Activated naive CD8-positive, alpha-beta T cell treated with anti-CD3 and anti-CD28 coated beads, Interleukin-2, amount 10 ng/mL, durations not matched to agents 7 days and 5 days (primary cell): ENCODE measurements at regions not wholly inside any gene's neighbourhood (a gene's known extent, or its start where the extent isn't known, plus 50 kb on each side); places are given as distances from the start of the nearest gene placed in this dataset.

Source experiments
- ATAC-seq: fragments of 150-1000 bp; cut with Tn5 transposase; one replicate; pipeline ENCODE4 v1.10.0; 2021; ENCODE audit warnings: low read depth, moderate library complexity
- POLR2A ChIA-PET: fragments of 350-600 bp; sonication (Branson Sonifier 250); formaldehyde crosslinking; loops from one replicate; lab custom pipeline; 2021; ENCODE audit warnings: antibody characterized with exemption; lab: Charles Lee
- DNase-seq: peaks from one replicate; pipeline ENCODE4 v3.0.0; 2021
- H3K27ac Mint-ChIP-seq: one replicate; pipeline ENCODE4 v1.8.0; 2022; ENCODE audit warnings: mild to moderate bottlenecking, mixed read lengths
- H3K27me3 Mint-ChIP-seq: one replicate; pipeline ENCODE4 v1.8.0; 2022; ENCODE audit warnings: mild to moderate bottlenecking, moderate library complexity, mixed read lengths
- H3K36me3 Mint-ChIP-seq: one replicate; pipeline ENCODE4 v1.8.0; 2021; ENCODE audit warnings: mild to moderate bottlenecking, mixed read lengths
- H3K4me1 Mint-ChIP-seq: one replicate; pipeline ENCODE4 v1.8.0; 2021; ENCODE audit warnings: mixed read lengths
- H3K4me3 Mint-ChIP-seq: one replicate; pipeline ENCODE4 v1.8.0; 2022; ENCODE audit warnings: mild to moderate bottlenecking, moderate library complexity, mixed read lengths
- H3K9me3 Mint-ChIP-seq: one replicate; pipeline ENCODE4 v1.8.0; 2021; ENCODE audit warnings: mixed read lengths

- Mint-ChIP-seq H3K9me3 (no peaks in the 10 kb centered on the region), H3K4me1 (no peaks in the 10 kb centered on the region), H3K27ac (no peak overlapping the region), H3K4me3 (no peak overlapping the region), H3K27me3 (peaks cover 7% of the 10 kb centered on the region), H3K36me3 (no peaks in the 10 kb centered on the region)
- ATAC-seq (no peak), DNase-seq (no peak)
- POLR2A ChIA-PET = interaction anchor here (0.5 kb wide), 1 partner anchor 9 kb away, joined by 3 read pairs; no protein-coding TSS in a partner anchor
Observed at GRCh38 chr12:41941079-41941478, 203.6 kb downstream of the GXYLT1 start.

- H3K9me3 Mint-ChIP-seq = no peaks in the 10 kb centered on the region
- DNase-seq (no peak), ATAC-seq (no peak)
- H3K27me3 Mint-ChIP-seq = peaks cover 7% of the 10 kb centered on the region
- H3K4me1 Mint-ChIP-seq = no peaks in the 10 kb centered on the region
- no peak overlapping the region for H3K4me3 Mint-ChIP-seq
- no peak overlapping the region for H3K27ac Mint-ChIP-seq
- POLR2A ChIA-PET = interaction anchor here (0.5 kb wide), 1 partner anchor 9 kb away, joined by 3 read pairs; no protein-coding TSS in a partner anchor
- H3K36me3 Mint-ChIP-seq = no peaks in the 10 kb centered on the region
Observed at GRCh38 chr12:41940571-41940970, 204.1 kb downstream of the GXYLT1 start.

GRCh38 chr12:41936333-41936732, 208.3 kb downstream of the GXYLT1 start:
- ATAC-seq (no peak), DNase-seq (no peak)
- H3K36me3 Mint-ChIP-seq = no peaks in the 10 kb centered on the region
- H3K4me1 Mint-ChIP-seq = peaks cover 4% of the 10 kb centered on the region
- H3K9me3 Mint-ChIP-seq = no peaks in the 10 kb centered on the region
- H3K4me3 Mint-ChIP-seq = no peak overlapping the region
- POLR2A ChIA-PET = no interaction called here
- peaks cover 21% of the 10 kb centered on the region for H3K27me3 Mint-ChIP-seq
- H3K27ac Mint-ChIP-seq = no peak overlapping the region

- Mint-ChIP-seq H3K4me1 (peaks cover 8% of the 10 kb centered on the region), H3K27ac (no peak overlapping the region), H3K36me3 (no peaks in the 10 kb centered on the region), H3K27me3 (peaks cover 22% of the 10 kb centered on the region), H3K9me3 (no peaks in the 10 kb centered on the region), H3K4me3 (no peak overlapping the region)
- ATAC-seq (no peak), DNase-seq (no peak)
- POLR2A ChIA-PET = no interaction called here
Observed at GRCh38 chr12:41935911-41936310, 208.8 kb downstream of the GXYLT1 start.

GRCh38 chr12:41932470-41932991, 212.1 kb downstream of the GXYLT1 start:
- Mint-ChIP-seq H3K9me3 (no peaks in the 10 kb centered on the region), H3K27me3 (peaks cover 27% of the 10 kb centered on the region), H3K27ac (no peak overlapping the region), H3K36me3 (no peaks in the 10 kb centered on the region), H3K4me1 (peaks cover 8% of the 10 kb centered on the region), H3K4me3 (peak overlapping the region; percentile 77)
- POLR2A ChIA-PET = no interaction called here
- peak; percentile 42 for DNase-seq
- peak; percentile 78 for ATAC-seq

GRCh38 chr12:41930866-41931437, 213.7 kb downstream of the GXYLT1 start:
- Mint-ChIP-seq H3K4me1 (peaks cover 8% of the 10 kb centered on the region), H3K27ac (no peak overlapping the region), H3K4me3 (peak overlapping the region; percentile 57), H3K9me3 (no peaks in the 10 kb centered on the region), H3K36me3 (no peaks in the 10 kb centered on the region), H3K27me3 (peaks cover 32% of the 10 kb centered on the region)
- no peak for DNase-seq
- ATAC-seq = no peak
- POLR2A ChIA-PET = no interaction called here

GRCh38 chr12:41924111-41924510, 220.6 kb downstream of the GXYLT1 start:
- no peak for DNase-seq

GRCh38 chr12:41923351-41923750, 221.3 kb downstream of the GXYLT1 start:
- H3K4me1 Mint-ChIP-seq = no peaks in the 10 kb centered on the region
- H3K4me3 Mint-ChIP-seq = no peak overlapping the region
- H3K27ac Mint-ChIP-seq = no peak overlapping the region
- H3K27me3 Mint-ChIP-seq = peaks cover 20% of the 10 kb centered on the region
- POLR2A ChIA-PET = no interaction called here
- ATAC-seq (no peak), DNase-seq (no peak)
- H3K36me3 Mint-ChIP-seq = no peaks in the 10 kb centered on the region
- no peaks in the 10 kb centered on the region for H3K9me3 Mint-ChIP-seq

More at GRCh38 chr12:41924111-41924510, 220.6 kb downstream of the GXYLT1 start:
- Mint-ChIP-seq H3K27me3 (peaks cover 20% of the 10 kb centered on the region), H3K4me1 (no peaks in the 10 kb centered on the region), H3K9me3 (no peaks in the 10 kb centered on the region), H3K36me3 (no peaks in the 10 kb centered on the region), H3K4me3 (no peak overlapping the region), H3K27ac (no peak overlapping the region)
- ATAC-seq = no peak
- POLR2A ChIA-PET = no interaction called here

- H3K4me1 Mint-ChIP-seq = no peaks in the 10 kb centered on the region
- ATAC-seq (no peak), DNase-seq (no peak)
- H3K36me3 Mint-ChIP-seq = no peaks in the 10 kb centered on the region
- no peaks in the 10 kb centered on the region for H3K9me3 Mint-ChIP-seq
- POLR2A ChIA-PET = no interaction called here
- H3K27me3 Mint-ChIP-seq = peaks cover 10% of the 10 kb centered on the region
- no peak overlapping the region for H3K4me3 Mint-ChIP-seq
- H3K27ac Mint-ChIP-seq = no peak overlapping the region
Observed at GRCh38 chr12:41920355-41920754, 224.3 kb downstream of the GXYLT1 start.

GRCh38 chr12:41919526-41920261, 225.0 kb downstream of the GXYLT1 start:
- Mint-ChIP-seq H3K9me3 (no peaks in the 10 kb centered on the region), H3K4me1 (no peaks in the 10 kb centered on the region), H3K4me3 (no peak overlapping the region), H3K27me3 (peaks cover 10% of the 10 kb centered on the region), H3K27ac (no peak overlapping the region), H3K36me3 (no peaks in the 10 kb centered on the region)
- POLR2A ChIA-PET = no interaction called here
- DNase-seq (no peak), ATAC-seq (no peak)

GRCh38 chr12:41919048-41919447, 225.6 kb downstream of the GXYLT1 start:
- H3K4me3 Mint-ChIP-seq = no peak overlapping the region
- no peak overlapping the region for H3K27ac Mint-ChIP-seq
- ATAC-seq (no peak), DNase-seq (no peak)
- H3K36me3 Mint-ChIP-seq = no peaks in the 10 kb centered on the region
- H3K9me3 Mint-ChIP-seq = no peaks in the 10 kb centered on the region
- H3K27me3 Mint-ChIP-seq = peaks cover 10% of the 10 kb centered on the region
- POLR2A ChIA-PET = no interaction called here
- H3K4me1 Mint-ChIP-seq = no peaks in the 10 kb centered on the region

GRCh38 chr12:41917938-41918341, 226.7 kb downstream of the GXYLT1 start:
- Mint-ChIP-seq H3K27ac (no peak overlapping the region), H3K4me3 (no peak overlapping the region), H3K27me3 (peaks cover 10% of the 10 kb centered on the region), H3K9me3 (no peaks in the 10 kb centered on the region), H3K36me3 (no peaks in the 10 kb centered on the region), H3K4me1 (no peaks in the 10 kb centered on the region)
- DNase-seq (no peak), ATAC-seq (no peak)
- POLR2A ChIA-PET = no interaction called here

- POLR2A ChIA-PET = no interaction called here
- Mint-ChIP-seq H3K36me3 (no peaks in the 10 kb centered on the region), H3K4me3 (no peak overlapping the region), H3K27me3 (peaks cover 9% of the 10 kb centered on the region), H3K9me3 (no peaks in the 10 kb centered on the region), H3K27ac (no peak overlapping the region), H3K4me1 (no peaks in the 10 kb centered on the region)
- DNase-seq (no peak), ATAC-seq (no peak)
Observed at GRCh38 chr12:41917181-41917580, 227.5 kb downstream of the GXYLT1 start.
